ENCODE measurements at regions not wholly inside any gene's neighbourhood (a gene's known extent, or its start where the extent isn't known, plus 50 kb on each side); places are given as distances from the start of the nearest gene placed in this dataset.

DNA sequence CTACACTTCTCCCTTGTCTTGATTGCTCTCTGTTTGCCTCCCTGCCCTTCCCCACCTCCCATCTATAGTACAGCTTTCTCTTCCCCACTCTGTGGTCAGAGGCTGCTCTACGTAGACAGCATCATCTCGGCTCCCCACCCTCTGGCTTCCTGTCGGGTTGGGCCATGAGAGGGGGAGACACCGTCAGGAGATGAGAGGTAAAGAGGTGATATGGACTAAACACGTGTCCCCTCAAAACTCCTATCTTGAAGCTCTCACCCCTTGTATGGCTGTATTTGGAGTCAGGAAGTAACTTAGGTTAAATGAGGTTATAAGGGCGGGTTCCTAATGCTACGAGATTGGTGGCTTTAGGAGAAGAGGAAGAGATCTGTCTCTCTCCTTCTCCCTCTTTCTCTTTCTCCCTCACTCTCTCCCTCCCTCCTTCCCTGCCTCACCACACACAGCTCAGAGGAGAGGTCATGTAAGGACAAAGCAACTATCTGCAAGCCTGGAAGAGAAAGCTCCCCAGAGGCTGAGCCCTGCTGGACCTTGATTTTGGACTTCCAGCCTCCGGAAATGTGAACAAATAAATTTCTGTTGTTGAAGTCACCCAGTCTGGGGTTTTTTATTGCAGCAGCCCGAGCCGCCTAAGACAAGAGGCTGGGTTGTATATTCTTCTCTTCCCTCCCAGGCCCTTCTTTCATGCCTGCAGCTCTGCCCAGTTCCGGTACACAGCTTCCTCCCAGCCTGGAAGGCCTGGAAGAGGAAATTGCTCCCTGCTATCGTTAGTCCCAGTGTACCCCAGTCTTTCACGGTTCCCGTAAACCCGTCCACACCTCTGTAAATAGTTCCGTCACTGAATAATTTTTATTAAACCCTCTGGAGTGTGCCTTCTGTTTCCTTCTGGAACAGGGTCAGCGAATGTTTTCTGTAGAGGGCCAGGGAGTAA lies 138.0 kb downstream of the AKAIN1 start:
- DNase-seq (ENCODE audit: low read depth, low spot score), result no peak

DNA sequence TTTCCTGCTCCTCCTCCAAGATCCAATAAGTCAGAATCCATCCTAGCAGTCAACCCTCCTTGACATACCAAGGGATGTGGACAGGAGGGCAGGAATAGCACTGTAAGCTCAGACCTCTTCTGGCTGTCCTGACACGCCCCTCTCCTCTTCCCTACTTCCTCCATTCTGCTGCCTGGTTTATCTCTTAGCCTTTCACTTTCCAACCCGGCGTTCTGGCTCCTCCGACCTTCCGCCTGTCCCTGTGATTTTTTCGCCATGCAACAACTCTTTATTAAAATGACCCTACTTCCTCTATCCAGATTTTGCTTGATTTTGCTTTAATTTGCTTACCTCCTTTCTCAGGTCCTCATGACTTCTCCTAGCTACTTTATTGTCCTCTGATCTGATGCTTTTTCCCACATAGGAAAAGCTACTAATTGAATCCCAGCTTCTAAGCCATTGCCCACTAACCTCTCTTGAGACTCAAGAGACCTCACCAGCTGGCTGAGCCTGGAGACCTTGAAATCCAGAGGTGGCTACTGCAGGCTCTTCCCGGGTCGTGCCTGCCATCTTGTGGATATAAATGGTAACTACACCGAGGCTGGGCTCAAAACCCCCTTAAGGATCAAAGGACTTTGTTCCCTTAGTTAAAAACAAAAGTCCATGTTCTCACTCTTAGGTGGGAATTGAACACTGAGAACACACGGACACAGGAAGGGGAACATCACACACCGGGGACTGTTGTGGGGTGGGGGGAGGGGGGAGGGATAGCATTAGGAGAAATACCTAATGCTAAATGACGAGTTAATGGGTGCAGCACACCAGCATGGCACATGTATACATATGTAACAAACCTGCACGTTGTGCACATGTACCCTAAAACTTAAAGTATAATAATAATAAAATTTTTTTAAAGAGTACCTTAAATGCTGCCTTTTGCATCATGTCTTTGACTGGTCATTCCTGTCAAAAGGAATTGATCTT lies 139.4 kb downstream of the AKAIN1 start:
- peak; percentile 67 for TF ChIP-seq CTCF (IDR thresholded peaks at IDR 0.05; ENCODE audit: low read depth, low read length)
- ChIA-PET POLR2A (no interaction called here), CTCF (interaction anchor here (2.0 to 4.5 kb wide), 2 partner anchors 19 to 951 kb away, joined by 4 to 35 read pairs; no protein-coding TSS in a partner anchor)
- DNase-seq (ENCODE audit: low read depth, low spot score), result no peak
- Histone ChIP-seq H3K4me3 (ENCODE audit: low read depth, low read length) (no peak overlapping the region), H3K27me3 (ENCODE audit: control insufficient read depth, insufficient read depth, low read length) (no peaks in the 10 kb centered on the region), H3K9me3 (ENCODE audit: control insufficient read depth, insufficient read depth, low read length) (no peaks in the 10 kb centered on the region), H3K27ac (ENCODE audit: low read depth, low read length) (no peak overlapping the region)

More for the DNA sequence above, 138.0 kb downstream of the AKAIN1 start:
- Histone ChIP-seq H3K27me3 (ENCODE audit: control insufficient read depth, insufficient read depth, low read length) (no peaks in the 10 kb centered on the region), H3K27ac (ENCODE audit: low read depth, low read length) (no peak overlapping the region), H3K9me3 (ENCODE audit: control insufficient read depth, insufficient read depth, low read length) (no peaks in the 10 kb centered on the region; the same call in 1 of the 2 replicates), H3K4me3 (ENCODE audit: low read depth, low read length) (no peak overlapping the region)
- TF ChIP-seq CTCF (IDR thresholded peaks at IDR 0.05; ENCODE audit: low read depth, low read length), result no peak
- ChIA-PET CTCF (interaction anchor here (1.3 to 4.5 kb wide), 3 partner anchors 18 to 952 kb away, joined by 3 to 35 read pairs (median 4); no protein-coding TSS in a partner anchor), POLR2A (no interaction called here)

- POLR2A ChIA-PET, result no interaction called here
- no peak for TF ChIP-seq CTCF (IDR thresholded peaks at IDR 0.05; ENCODE audit: low read depth, low read length)
- CTCF ChIA-PET, result no interaction called here
- peaks cover 9% of the 10 kb centered on the region; the same call in 1 of the 2 replicates for H3K9me3 ChIP-seq (ENCODE audit: control insufficient read depth, insufficient read depth, low read length)
- DNase-seq (ENCODE audit: low read depth, low spot score), result no peak
- no peak overlapping the region for H3K27ac ChIP-seq (ENCODE audit: low read depth, low read length)
- no peaks in the 10 kb centered on the region for H3K27me3 ChIP-seq (ENCODE audit: control insufficient read depth, insufficient read depth, low read length)
- H3K4me3 ChIP-seq (ENCODE audit: low read depth, low read length), result no peak overlapping the region
Observed at GRCh38 chr18:5052491-5052890, 144.6 kb downstream of the AKAIN1 start.

- Histone ChIP-seq H3K27me3 (ENCODE audit: control insufficient read depth, insufficient read depth, low read length) (no peaks in the 10 kb centered on the region), H3K4me3 (ENCODE audit: low read depth, low read length) (no peak overlapping the region), H3K27ac (ENCODE audit: low read depth, low read length) (no peak overlapping the region), H3K9me3 (ENCODE audit: control insufficient read depth, insufficient read depth, low read length) (peaks cover 9% of the 10 kb centered on the region; the same call in 1 of the 2 replicates)
- ChIA-PET POLR2A (no interaction called here), CTCF (no interaction called here)
- no peak for TF ChIP-seq CTCF (IDR thresholded peaks at IDR 0.05; ENCODE audit: low read depth, low read length)
- DNase-seq (ENCODE audit: low read depth, low spot score), result no peak
Observed at GRCh38 chr18:5051207-5051606, 145.8 kb downstream of the AKAIN1 start.
